ENCODE measurements at regions not wholly inside any gene's neighbourhood (a gene's known extent, or its start where the extent isn't known, plus 50 kb on each side); places are given as distances from the start of the nearest gene placed in this dataset.
A peak's percentile ranks its signal among the peaks of the same experiment; 100 is the strongest.

DNA sequence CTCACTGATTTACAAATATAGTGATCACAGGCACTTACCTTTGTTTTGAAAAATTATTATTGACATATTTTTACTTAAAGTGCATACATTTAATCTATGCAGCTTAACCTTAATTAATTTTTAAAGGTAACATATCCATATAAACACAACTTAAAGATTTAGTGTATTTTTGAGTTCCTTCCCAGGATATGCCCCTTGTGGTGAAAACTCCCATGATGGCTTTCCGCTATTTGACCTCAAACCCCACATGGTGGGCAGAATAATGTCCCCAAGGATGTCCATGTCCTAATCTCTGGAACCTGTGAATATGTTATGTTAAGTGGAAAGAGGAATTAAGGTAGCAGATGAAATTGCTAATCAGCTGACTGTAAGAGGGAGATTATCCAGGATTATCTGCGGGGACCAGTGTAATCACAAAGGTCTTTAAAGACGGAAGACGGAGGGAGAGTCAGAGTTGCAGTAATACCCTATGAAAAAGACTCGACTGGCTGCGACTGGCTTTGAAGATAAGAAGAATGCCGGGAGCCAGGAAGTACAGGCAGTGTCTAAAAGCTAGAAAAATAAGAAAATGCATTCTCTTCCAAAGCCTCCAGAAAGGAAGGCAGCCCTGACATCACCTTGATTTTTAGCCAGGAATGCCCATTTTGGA is 193.9 kb downstream of the ICE1 start:
- DNase-seq, result no peak

DNA sequence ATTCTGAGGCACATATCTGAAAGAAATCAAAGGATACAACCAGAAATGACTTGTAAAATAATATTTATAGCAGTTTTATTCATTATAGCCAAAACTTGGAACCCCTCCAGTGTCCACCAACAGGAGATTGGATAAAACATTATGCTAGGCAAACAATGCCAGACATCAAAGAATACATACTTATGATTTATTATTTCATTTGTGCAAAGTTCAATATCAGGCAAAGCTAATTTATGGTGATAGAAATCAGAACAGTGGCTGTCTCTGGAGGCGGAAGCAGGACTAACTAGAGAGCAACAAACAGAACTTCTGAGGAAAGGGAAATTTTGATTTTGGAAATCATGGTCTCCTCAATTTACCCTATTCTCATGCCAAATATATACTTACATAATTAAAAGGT is 193.1 kb downstream of the ICE1 start:
- DNase-seq, result no peak

DNA sequence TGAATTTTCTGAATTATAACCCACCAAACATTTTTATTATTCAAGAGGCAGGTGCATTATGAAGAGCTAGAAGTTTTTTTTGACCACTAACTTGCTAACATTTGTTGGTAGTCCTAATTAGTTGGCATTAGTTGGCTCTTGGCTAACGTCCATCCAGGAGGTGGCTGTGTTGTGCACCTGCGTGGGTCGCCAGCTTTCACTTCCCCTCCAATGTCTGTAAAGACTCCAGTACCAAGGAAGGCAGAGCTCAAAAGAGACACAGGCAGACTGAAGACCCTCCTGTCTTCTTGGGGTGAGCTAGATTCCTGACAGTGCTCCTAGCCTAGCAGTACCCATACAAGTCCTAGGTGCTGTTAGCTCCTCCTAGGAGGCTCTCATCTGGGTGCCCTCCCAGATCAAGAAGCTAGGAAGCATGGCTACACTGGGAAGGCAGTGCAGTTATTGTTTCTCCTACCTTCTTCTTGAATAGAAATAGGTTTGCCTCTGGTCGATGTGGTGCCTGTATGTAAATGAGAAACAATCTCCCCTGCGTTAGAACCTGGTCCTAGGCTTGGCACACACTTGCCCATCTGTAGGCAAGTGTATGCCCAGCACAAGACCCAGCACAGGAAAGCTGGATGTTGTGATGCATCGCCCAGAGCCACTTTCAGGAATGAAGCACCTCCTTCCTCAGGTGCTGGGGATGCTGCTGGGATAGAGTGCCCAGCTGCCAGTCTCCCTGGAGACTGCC is 190.9 kb downstream of the ICE1 start:
- DNase-seq, result no peak

DNA sequence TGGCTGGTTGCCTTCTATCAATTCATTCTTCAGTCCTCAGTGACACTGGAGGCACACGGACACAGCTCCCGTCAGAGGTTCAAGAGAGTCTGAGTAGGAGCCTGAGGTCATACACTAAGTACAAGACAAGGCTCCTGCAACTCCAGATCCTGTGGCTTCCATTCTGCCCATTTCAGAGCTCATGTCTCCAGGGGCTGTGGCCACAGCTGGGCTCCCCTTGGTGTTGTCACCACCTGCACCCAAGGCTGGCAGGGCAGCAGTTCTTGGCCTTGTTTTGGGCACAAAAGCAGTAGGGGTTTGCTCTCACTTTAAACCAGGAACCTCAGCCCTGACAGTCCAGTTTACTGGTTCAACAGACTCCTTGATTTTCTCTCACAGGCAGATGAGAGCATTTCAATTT is 189.6 kb downstream of the ICE1 start:
- no peak for DNase-seq

DNA sequence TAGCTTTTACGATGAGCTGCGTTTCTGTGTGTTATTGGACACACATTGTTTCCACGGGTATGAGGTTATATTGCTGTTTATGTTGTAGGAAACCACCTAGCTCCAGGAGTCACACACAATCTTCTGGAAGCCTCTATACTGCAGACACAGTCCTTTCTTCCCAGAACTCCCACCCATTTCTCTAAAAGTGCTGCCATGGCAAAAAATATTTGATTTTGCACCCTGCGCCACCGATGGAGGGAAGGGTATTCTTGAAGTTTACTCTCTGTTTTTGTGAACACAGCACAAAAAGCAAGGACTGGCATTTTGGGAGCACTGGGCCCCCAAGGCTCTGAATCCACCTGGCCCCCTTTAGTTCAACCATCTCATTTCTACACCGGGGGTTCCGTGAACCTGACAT is 187.5 kb downstream of the ICE1 start:
- DNase-seq, result no peak

DNA sequence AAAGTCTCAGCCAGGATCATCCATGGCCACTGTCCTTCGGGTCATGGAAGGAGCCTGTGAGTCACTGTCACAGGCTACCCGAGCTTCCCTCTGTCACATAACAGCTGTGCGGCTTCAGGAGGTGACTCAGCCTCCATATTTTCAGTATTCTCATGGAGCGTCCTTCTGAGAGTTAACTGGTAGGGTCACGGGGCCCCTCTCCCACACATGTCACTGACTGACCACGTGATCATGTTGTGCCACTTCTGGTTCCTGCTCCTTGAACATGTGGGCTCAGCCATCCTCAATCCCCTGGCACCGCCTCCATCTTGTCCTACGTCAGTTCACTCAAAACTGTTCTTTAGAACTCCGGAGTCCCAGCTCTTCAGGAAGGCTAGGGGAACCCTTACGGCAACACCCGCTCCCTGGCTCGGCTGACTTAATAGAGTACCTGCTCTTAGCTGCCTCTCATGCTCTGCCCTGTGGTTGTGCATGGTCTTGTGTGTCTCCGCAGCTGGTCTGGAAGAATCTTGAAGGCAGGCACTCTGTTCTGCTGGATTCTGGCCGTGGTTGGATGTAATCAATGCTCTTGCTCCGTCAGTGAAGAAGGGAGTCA is 182.8 kb downstream of the ICE1 start:
- DNase-seq, result no peak

DNA sequence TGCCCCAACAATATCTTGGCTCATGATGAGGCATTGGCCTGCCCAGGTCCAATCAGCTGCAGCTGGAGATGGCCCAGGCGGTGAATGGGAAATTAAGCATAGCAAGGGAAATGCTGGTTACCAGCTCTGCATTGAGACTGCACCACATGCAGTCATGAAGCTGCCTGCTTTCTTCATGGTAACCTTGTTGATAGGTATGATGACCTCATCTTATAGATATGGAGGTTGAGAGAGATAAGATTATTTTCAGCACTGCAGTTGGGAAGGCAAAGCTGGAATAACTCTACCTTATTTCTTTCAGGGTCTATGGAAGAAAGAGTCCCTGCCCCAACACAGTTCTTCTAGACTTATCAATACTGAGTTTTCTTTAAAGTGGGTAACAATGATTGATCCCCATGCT is 180.1 kb downstream of the ICE1 start:
- DNase-seq, result no peak

DNA sequence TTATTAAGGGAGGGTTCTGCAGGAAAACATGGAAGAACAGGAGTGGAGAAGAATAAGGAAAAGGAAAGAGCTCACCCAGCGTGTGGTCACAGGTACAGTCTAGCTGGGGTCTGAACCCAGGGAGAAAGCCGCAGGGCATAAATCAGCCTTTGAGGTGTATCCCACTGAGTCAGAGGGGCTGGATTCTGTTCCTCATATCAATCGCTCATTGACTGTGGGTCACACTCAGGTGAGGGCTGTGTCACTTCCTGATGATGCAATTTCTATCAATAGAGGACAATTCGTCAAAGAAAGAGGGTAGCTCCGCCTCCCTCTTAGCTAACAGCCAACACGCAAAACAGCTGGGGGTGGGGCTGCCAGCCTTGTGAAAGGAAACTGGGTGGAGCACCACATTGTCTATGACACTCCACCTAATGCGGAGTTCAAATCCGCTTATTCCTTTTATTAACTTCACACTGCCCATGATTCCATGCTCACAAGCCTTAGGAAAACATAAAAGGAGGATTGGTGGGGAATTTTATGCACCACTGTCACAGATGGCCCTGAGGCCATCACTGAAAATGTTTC is 176.2 kb downstream of the ICE1 start:
- no peak for DNase-seq

DNA sequence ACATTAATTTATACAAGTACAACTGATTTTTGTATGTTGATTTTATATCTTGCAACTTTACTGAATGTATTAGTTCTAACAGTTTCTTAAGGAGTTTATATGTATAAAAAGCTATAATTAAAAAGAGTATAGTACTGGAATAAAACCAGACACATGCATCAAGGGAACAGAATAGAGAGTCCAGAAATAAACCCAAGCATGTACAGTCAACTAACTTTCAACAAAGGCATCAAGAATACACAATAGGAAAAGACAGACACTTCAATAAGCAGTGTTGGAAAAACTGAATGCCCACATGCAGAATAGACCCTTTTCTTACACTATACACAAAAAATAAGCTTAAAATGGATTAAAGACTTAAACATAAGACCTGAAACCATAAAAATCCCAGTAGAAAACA is 170.9 kb downstream of the ICE1 start:
- DNase-seq, result no peak

DNA sequence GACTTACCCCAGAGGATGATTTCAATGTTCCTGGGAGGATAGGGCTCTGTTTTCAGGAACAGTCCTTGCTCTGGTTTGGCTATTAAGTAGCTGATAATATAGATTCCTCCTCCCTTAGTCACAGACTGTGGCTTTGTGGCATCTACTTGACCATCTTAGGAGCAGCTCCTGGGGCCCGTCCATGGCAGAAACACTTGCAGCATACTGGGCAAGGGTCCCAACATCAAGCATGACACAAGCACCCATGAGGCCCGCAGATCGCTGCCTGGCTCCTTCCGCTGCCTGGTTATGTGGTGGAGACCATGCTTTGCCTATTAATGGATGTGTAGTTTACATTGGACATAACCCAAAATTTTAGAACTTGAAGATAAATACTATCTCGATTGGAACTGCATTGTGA is 170.1 kb downstream of the ICE1 start:
- DNase-seq, result no peak

DNA sequence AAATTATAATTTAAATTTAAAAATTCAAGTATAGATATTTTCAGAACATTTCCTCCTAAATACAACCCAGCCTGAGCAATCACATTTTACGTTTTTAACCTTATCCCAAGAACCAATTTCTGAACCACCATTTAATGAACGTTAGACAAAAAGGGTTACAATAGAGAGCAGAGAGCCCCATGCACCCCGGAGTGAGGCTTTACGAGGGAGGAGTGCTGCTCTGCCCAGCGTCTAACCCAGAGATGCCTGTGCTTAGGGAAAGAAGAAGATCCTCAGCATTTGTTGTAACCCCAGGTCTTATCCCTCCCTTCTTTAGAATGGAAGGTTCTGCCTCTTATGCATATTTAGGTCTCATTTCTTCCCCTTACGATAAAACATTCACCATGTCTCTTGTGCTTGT is 169.1 kb downstream of the ICE1 start:
- DNase-seq, result no peak

DNA sequence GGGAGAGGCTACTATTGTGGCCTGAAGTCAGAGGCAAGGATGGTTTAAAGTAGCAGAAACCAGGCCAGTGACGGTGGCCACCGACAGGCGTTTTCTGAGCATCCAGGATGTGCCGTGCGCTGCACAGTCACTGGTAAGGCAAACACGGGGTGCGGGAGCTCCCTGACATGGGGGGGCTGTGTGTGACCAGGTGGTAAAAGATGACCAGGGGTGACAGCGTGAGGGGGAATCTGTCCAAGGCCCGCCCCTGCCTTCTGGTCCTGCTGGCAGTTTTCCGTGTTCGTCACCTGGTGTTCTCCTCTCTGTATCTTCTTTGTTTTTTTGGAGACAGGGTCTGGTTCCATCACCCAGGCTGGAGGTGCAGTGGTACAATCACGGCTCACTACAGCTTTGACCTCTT is 167.4 kb downstream of the ICE1 start:
- no peak for DNase-seq

DNA sequence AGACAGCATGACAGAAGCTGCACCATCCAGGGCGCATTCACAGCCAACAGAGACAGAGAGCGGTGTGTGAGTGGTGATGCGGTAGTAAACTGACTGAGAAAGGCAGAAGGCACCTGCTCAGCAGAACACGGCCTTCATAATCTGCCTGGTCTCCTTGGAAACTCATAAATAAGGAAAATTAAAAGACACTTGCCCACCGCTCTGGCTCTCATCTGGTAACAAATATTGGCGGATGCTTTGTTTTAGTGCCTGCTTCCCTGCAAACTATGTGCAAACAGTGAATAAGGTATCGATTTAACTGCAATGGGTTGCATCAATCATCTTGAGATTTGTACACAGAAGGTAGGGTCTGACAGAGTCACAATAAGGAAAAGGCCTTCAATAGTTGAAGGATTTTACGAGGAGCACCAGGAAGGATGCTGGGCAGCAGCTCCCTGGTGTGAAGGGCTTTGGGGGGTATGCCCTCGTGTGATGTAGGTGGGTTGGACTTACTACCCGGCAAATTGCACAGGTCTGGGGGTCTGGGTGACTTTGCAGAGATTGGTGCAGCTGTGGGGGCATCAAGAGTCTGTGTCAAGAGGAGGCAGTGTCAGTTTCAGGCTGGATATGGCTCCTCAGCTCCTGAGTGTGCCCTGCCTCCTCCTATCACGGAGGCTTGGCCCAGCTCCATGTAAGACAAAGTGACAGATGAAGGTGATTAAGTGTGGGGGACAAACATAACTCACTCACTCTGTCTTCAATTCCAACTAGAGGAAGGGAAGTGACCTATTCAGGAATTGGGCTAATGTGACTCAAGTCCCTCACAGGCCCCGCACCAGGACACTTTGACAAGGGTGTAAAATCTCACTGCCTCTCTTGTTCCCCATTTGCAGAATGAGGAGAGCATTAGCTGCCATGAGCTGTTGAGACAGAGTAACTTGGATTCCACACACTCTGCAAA is 166.7 kb downstream of the ICE1 start:
- no peak for DNase-seq

DNA sequence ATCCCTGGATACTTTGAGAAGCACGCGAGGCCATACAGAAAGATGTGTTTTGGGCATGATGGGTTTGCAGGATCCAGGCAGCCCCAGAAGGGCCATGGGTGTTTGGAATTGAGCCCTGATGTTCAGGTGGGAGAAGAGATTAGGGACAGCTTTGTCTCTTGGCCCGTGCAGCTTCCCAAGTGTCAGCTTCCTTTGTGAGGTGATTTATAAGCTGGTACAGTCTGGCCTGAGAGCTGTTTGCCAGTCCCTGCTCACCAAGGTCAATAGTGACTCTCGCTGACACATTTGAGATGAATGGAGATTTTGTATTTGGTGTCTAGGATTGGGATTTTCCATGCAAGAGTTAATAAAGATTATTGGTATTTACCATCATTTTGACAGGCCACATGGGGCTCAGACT is 165.9 kb downstream of the ICE1 start:
- no peak for DNase-seq

DNA sequence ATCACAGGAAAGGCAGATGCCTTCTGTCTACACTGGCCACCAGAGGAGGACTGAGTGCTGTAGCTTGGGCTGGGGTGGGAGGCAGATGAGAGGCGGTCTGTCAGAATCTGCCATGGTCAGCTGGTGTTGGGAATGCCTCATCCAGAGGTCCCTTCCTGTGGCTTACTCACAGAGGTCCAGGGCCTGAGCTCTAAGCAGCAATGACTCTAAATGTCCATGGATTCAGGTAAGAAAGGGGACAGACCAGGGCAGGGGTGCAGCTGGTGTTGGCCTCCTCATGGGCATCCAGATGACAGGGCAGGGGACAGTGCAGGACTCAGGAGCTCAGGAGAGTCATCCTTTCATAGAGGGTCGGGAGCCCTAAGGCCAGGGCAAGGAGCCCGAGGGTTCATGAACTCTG is 165.0 kb downstream of the ICE1 start:
- DNase-seq, result no peak

DNA sequence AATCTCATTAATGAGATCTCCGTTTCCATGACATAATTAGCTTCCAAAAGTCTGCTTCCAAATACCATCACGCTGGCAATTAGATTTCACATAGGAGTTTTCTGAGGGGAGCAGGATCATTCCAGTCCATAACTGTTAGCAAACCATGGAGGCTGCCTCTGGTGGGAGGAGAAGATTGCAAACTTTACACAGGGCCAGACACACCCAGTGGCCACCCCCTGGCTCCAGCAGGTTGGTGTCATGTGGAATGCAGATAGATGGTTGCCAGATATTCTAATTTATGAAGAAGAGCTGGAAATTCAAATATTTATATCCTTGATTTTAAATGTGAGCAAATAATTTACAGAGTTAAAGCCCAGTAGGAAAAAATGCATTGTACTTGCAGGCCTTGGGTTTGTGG is 164.2 kb downstream of the ICE1 start:
- peak; percentile 8 to 29 for DNase-seq

DNA sequence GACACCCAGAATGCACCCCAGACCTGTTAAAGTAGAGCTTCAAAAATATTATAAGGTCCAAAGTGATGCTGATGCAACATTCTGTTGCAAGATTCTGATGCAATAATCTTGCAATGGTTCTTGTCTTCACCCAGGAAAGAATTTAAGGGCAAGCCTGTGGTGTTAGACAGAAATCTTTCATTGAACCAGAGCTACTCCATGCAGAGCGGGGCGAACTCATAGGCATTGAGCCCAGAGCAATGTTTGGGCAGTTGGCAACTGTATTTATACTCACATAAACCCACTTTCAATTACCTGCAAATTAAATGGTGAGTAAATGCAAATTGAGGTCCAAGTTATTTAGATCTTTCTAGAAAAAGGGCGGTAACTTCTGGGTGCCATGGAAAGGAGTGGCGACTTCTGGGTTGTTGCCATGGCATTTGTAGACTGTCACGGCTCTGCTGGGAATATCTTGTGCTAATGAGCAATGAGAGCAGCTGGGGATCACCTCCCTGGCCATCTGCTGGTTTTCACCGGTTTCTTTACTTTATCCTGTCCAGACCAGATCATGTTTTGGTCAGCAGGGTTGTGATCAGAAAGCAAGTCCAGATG is 163.4 kb downstream of the ICE1 start:
- no peak for DNase-seq

DNA sequence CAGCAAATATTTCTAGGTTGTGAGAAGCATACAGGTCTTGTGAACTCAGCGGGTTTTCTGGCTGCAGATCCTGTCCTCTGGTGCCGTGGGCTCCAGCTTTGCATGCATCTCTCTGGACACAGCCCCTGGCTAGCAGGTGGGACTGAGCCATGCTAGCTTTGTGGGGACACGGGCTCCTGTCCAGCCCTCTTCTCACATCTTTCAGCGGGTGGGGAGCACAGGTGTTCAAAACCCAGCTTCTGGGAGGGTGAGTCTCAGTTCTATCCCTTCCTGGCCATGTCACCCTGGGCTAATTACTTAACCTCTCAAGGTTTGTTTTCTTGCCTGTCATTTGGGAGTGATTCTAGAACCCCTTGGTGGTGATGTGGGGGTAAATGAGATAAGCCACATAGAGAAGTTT is 162.3 kb downstream of the ICE1 start:
- DNase-seq, result no peak

DNA sequence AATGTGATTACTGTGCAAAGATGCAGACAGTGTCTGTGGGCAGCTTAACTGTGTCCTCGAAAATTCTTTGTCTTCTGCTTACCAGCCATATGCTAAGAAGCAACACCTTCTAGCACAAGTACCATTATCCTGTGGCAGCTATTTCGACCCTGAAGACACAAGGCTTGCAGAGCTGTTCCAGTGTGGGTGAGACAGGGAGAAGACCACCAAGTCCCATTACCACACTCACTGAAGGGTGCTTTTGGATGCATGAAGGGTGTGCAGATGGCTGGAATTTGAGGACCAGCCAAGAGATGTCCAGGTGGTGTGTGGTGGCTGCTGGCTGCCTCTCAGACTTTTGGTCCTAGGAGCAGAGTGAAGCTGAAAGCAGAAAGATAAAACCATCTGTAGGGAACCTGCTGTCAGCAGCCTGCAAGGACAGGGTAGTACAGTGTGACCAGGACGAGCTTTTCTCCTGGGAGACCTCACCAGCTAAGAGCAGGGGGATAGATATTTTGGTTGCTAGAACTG is 161.8 kb downstream of the ICE1 start:
- DNase-seq, result no peak

DNA sequence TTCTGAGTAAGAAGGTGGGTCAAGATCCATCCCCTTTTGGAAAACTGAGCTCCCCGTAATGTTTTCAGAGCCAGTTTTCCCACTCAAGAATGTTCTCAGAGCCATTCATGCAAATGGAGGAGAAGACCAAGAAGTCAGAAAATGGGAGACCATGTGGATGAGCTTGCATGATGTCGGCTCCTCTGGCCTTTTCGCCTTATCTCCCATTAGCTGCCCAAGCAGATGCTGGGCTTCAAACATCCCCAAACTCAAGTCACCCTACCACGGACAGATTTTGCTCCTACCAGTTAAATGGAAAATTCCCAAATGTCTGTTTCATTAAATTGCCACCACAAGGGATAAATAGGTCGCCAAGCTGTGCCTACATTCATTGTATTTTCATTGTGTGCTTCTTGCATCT is 161.4 kb downstream of the ICE1 start:
- DNase-seq, result no peak

DNA sequence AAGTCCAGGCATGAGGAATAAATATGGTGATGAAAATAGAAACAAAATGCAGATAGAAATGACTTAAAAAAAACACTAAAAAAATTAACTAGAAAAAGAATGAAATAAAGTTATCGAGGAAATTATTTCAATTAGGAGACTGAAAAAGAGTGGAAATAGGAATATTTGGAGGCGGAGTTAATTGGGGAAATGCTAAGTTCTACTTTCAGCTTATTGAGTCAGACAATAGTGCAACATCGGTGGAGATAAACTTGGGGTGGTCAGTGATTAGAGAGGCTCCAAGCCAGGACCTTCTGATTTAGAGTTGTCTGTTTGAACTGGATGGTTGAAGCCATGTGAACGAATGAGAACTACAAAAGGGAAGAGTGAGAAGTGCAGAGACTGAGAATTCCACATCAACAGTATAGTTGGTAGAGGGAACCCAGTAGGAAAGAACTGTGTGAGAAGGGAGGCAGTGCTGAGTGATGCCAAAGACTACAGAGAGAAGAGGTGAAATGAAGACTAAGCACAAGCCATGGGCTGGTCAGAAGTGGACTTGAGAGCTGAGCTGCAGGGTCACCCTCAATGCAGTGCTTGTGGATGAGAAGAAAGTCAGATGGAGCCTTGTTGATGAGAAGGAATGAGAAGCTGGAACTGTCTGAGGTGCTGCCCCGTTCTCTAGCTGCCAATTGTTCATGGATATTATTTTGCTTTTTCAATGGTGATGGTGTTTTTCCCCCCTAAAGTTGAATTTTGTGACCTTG is 160.7 kb downstream of the ICE1 start:
- no peak for DNase-seq

DNA sequence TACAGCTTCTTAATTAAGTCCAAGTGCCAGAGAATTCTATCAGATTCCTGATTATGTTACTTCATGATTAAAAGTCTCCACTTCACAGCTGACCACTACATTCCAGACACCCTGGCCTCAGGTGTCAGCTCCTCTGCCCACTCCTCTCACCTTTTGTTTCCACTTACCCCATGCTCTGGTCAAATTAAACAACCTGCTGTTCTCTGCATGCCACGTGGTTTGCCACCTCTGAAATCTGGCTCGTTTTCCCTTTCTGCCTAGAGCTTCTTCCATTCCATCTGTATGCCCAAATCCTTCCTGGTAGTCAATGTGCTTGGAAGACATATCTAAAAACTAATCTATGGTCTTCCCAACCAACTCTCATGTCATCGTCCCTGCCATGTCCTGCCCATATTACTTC is 158.6 kb downstream of the ICE1 start:
- no peak for DNase-seq
